Right hindlimb (tissue), 1 donor: ENCODE measurements at regions not wholly inside any gene's neighbourhood (a gene's known extent, or its start where the extent isn't known, plus 50 kb on each side); places are given as distances from the start of the nearest gene placed in this dataset.
"Not testable (repeated sequence)": the region's sequence is repeated elsewhere in the genome, so short reads cannot be mapped to it uniquely, and the experiment has no call there.

ENCODE experiments used
- DNase-seq: peaks from one replicate; pipeline ENCODE4 v3.0.0-alpha.2; 2018

GRCh38 chr15:91356083-91356482 lies 256.0 kb downstream of the SV2B start:
- no peak for DNase-seq

GRCh38 chr15:91357011-91357410 lies 257.0 kb downstream of the SV2B start:
- DNase-seq = no peak

GRCh38 chr15:91357486-91357885 lies 257.4 kb downstream of the SV2B start:
- no peak for DNase-seq

GRCh38 chr15:91358405-91358804 lies 258.3 kb downstream of the SV2B start:
- no peak for DNase-seq

GRCh38 chr15:91361696-91362095 lies 261.6 kb downstream of the SV2B start:
- not testable (repeated sequence) for DNase-seq

GRCh38 chr15:91366111-91366510 lies 266.1 kb downstream of the SV2B start:
- no peak for DNase-seq

GRCh38 chr15:91368611-91369010 lies 268.6 kb downstream of the SV2B start:
- no peak for DNase-seq

GRCh38 chr15:91369823-91370222 lies 269.8 kb downstream of the SV2B start:
- no peak for DNase-seq

GRCh38 chr15:91371345-91371744 lies 271.3 kb downstream of the SV2B start:
- not testable (repeated sequence) for DNase-seq

- no peak for DNase-seq
Observed at GRCh38 chr15:91374336-91374735, 274.3 kb downstream of the SV2B start.

GRCh38 chr15:91376038-91376437 lies 276.0 kb downstream of the SV2B start:
- DNase-seq = no peak

GRCh38 chr15:91380114-91380513 lies 280.1 kb downstream of the SV2B start:
- no peak for DNase-seq

- DNase-seq = no peak
Observed at GRCh38 chr15:91383532-91383931, 283.5 kb downstream of the SV2B start.

GRCh38 chr15:91384189-91384730 lies 284.2 kb downstream of the SV2B start:
- DNase-seq = no peak

- no peak for DNase-seq
Observed at GRCh38 chr15:91385311-91385710, 285.3 kb downstream of the SV2B start.

- no peak for DNase-seq
Observed at GRCh38 chr15:91393186-91393585, 293.1 kb downstream of the SV2B start.

- no peak for DNase-seq
Observed at GRCh38 chr15:91400481-91400880, 300.4 kb downstream of the SV2B start.

GRCh38 chr15:91407269-91407889 lies 307.3 kb downstream of the SV2B start:
- DNase-seq = peak; percentile 65

- DNase-seq = peak; percentile 43
Observed at GRCh38 chr15:91408476-91409076, 308.5 kb downstream of the SV2B start.

GRCh38 chr15:91409387-91409786 lies 309.3 kb downstream of the SV2B start:
- no peak for DNase-seq

GRCh38 chr15:91411586-91411985 lies 311.5 kb downstream of the SV2B start:
- DNase-seq = no peak

GRCh38 chr15:91412138-91412928 lies 312.3 kb downstream of the SV2B start:
- no peak for DNase-seq

GRCh38 chr15:91413142-91413541 lies 313.1 kb downstream of the SV2B start:
- no peak for DNase-seq

GRCh38 chr15:91414124-91414523 lies 314.1 kb downstream of the SV2B start:
- DNase-seq = no peak
